Stimulated activated naive CD8-positive, alpha-beta T cell treated with anti-CD3 and anti-CD28 coated beads, Interleukin-15, Interleukin-2, amounts not matched to agents 100 ng/mL and 50 ng/mL, for 24 hours (primary cell): ENCODE measurements at regions not wholly inside any gene's neighbourhood (a gene's known extent, or its start where the extent isn't known, plus 50 kb on each side); places are given as distances from the start of the nearest gene placed in this dataset.
"Not testable (repeated sequence)": the region's sequence is repeated elsewhere in the genome, so short reads cannot be mapped to it uniquely, and the experiment has no call there.

Source experiments
- H3K27ac Mint-ChIP-seq: one replicate; pipeline ENCODE4 v1.8.0; 2021; ENCODE audit warnings: mild to moderate bottlenecking, mixed read lengths
- H3K27me3 Mint-ChIP-seq: one replicate; pipeline ENCODE4 v1.8.0; 2021; ENCODE audit warnings: mixed read lengths
- H3K36me3 Mint-ChIP-seq: one replicate; pipeline ENCODE4 v1.8.0; 2021; ENCODE audit warnings: low read depth, mixed read lengths
- H3K4me1 Mint-ChIP-seq: one replicate; pipeline ENCODE4 v1.8.0; 2021; ENCODE audit warnings: low read depth, mixed read lengths
- H3K4me3 Mint-ChIP-seq: one replicate; pipeline ENCODE4 v1.8.0; 2021; ENCODE audit warnings: mild to moderate bottlenecking, mixed read lengths
- H3K9me3 Mint-ChIP-seq: one replicate; pipeline ENCODE4 v1.8.0; 2021; ENCODE audit warnings: mixed read lengths

- Mint-ChIP-seq H3K27me3 (no peaks in the 10 kb centered on the region), H3K27ac (no peak overlapping the region), H3K4me1 (no peaks in the 10 kb centered on the region), H3K36me3 (no peaks in the 10 kb centered on the region), H3K9me3 (peaks cover 17% of the 10 kb centered on the region), H3K4me3 (no peak overlapping the region)
These were observed 1158.8 kb downstream of the AACS start for GRCh38 chr12:126224032-126224431.

- no peak overlapping the region for H3K27ac Mint-ChIP-seq
- H3K9me3 Mint-ChIP-seq, result peaks cover 10% of the 10 kb centered on the region
These were observed 1163.7 kb downstream of the AACS start for GRCh38 chr12:126228936-126229335.

GRCh38 chr12:126232711-126233110, 1167.5 kb downstream of the AACS start:
- Mint-ChIP-seq H3K27me3 (no peaks in the 10 kb centered on the region), H3K4me1 (no peaks in the 10 kb centered on the region), H3K27ac (no peak overlapping the region), H3K4me3 (no peak overlapping the region), H3K36me3 (no peaks in the 10 kb centered on the region), H3K9me3 (no peaks in the 10 kb centered on the region)

More at GRCh38 chr12:126228936-126229335, 1163.7 kb downstream of the AACS start:
- Mint-ChIP-seq H3K4me3 (no peak overlapping the region), H3K4me1 (no peaks in the 10 kb centered on the region), H3K36me3 (no peaks in the 10 kb centered on the region), H3K27me3 (no peaks in the 10 kb centered on the region)

- no peak overlapping the region for H3K4me3 Mint-ChIP-seq
- H3K4me1 Mint-ChIP-seq, result no peaks in the 10 kb centered on the region
- H3K27me3 Mint-ChIP-seq, result no peaks in the 10 kb centered on the region
- H3K27ac Mint-ChIP-seq, result no peak overlapping the region
- peaks cover 5% of the 10 kb centered on the region for H3K9me3 Mint-ChIP-seq
- no peaks in the 10 kb centered on the region for H3K36me3 Mint-ChIP-seq
These were observed 1168.4 kb downstream of the AACS start for GRCh38 chr12:126233625-126234024.

GRCh38 chr12:126243814-126244440, 1178.7 kb downstream of the AACS start:
- no peaks in the 10 kb centered on the region for H3K36me3 Mint-ChIP-seq
- H3K4me1 Mint-ChIP-seq, result no peaks in the 10 kb centered on the region
- no peak overlapping the region for H3K27ac Mint-ChIP-seq
- H3K27me3 Mint-ChIP-seq, result no peaks in the 10 kb centered on the region
- peaks cover 18% of the 10 kb centered on the region for H3K9me3 Mint-ChIP-seq
- H3K4me3 Mint-ChIP-seq, result no peak overlapping the region

GRCh38 chr12:126247936-126248335, 1182.7 kb downstream of the AACS start:
- Mint-ChIP-seq H3K4me3 (no peak overlapping the region), H3K9me3 (peaks cover 8% of the 10 kb centered on the region), H3K4me1 (no peaks in the 10 kb centered on the region), H3K36me3 (no peaks in the 10 kb centered on the region), H3K27ac (no peak overlapping the region), H3K27me3 (no peaks in the 10 kb centered on the region)

- no peaks in the 10 kb centered on the region for H3K4me1 Mint-ChIP-seq
- H3K9me3 Mint-ChIP-seq, result peaks cover 8% of the 10 kb centered on the region
- no peaks in the 10 kb centered on the region for H3K36me3 Mint-ChIP-seq
- no peak overlapping the region for H3K27ac Mint-ChIP-seq
- no peak overlapping the region for H3K4me3 Mint-ChIP-seq
- H3K27me3 Mint-ChIP-seq, result no peaks in the 10 kb centered on the region
These were observed 1183.7 kb downstream of the AACS start for GRCh38 chr12:126248871-126249403.

- Mint-ChIP-seq H3K27me3 (no peaks in the 10 kb centered on the region), H3K36me3 (no peaks in the 10 kb centered on the region), H3K9me3 (peaks cover 12% of the 10 kb centered on the region), H3K4me1 (no peaks in the 10 kb centered on the region), H3K27ac (no peak overlapping the region), H3K4me3 (no peak overlapping the region)
These were observed 1193.0 kb downstream of the AACS start for GRCh38 chr12:126258190-126258589.

- no peak overlapping the region for H3K4me3 Mint-ChIP-seq
- H3K36me3 Mint-ChIP-seq, result no peaks in the 10 kb centered on the region
- peaks cover 4% of the 10 kb centered on the region for H3K9me3 Mint-ChIP-seq
- H3K27me3 Mint-ChIP-seq, result no peaks in the 10 kb centered on the region
- H3K27ac Mint-ChIP-seq, result no peak overlapping the region
- no peaks in the 10 kb centered on the region for H3K4me1 Mint-ChIP-seq
These were observed 1197.6 kb downstream of the AACS start for GRCh38 chr12:126262829-126263228.

GRCh38 chr12:126268222-126268621, 1203.0 kb downstream of the AACS start:
- Mint-ChIP-seq H3K4me3 (no peak overlapping the region), H3K9me3 (peaks cover 11% of the 10 kb centered on the region), H3K27me3 (no peaks in the 10 kb centered on the region), H3K4me1 (no peaks in the 10 kb centered on the region), H3K36me3 (no peaks in the 10 kb centered on the region), H3K27ac (no peak overlapping the region)

- Mint-ChIP-seq H3K4me1 (no peaks in the 10 kb centered on the region), H3K9me3 (peaks cover 11% of the 10 kb centered on the region), H3K27me3 (no peaks in the 10 kb centered on the region), H3K36me3 (no peaks in the 10 kb centered on the region), H3K27ac (no peak overlapping the region), H3K4me3 (no peak overlapping the region)
These were observed 1205.9 kb downstream of the AACS start for GRCh38 chr12:126271159-126271558.

GRCh38 chr12:126282691-126283090, 1217.5 kb downstream of the AACS start:
- Mint-ChIP-seq H3K4me1 (no peaks in the 10 kb centered on the region), H3K27ac (no peak overlapping the region), H3K4me3 (no peak overlapping the region), H3K27me3 (no peaks in the 10 kb centered on the region), H3K36me3 (no peaks in the 10 kb centered on the region), H3K9me3 (peaks cover 11% of the 10 kb centered on the region)

GRCh38 chr12:126286203-126286602, 1221.0 kb downstream of the AACS start:
- Mint-ChIP-seq H3K9me3 (peaks cover 6% of the 10 kb centered on the region), H3K4me1 (no peaks in the 10 kb centered on the region), H3K27me3 (no peaks in the 10 kb centered on the region), H3K4me3 (no peak overlapping the region), H3K27ac (no peak overlapping the region), H3K36me3 (no peaks in the 10 kb centered on the region)

GRCh38 chr12:126290456-126290855, 1225.2 kb downstream of the AACS start:
- Mint-ChIP-seq H3K4me1 (no peaks in the 10 kb centered on the region), H3K27me3 (no peaks in the 10 kb centered on the region), H3K9me3 (peaks cover 23% of the 10 kb centered on the region), H3K36me3 (no peaks in the 10 kb centered on the region), H3K27ac (no peak overlapping the region), H3K4me3 (no peak overlapping the region)

GRCh38 chr12:126291987-126292386, 1226.8 kb downstream of the AACS start:
- not testable (repeated sequence) for H3K27me3 Mint-ChIP-seq, H3K4me1 Mint-ChIP-seq, H3K27ac Mint-ChIP-seq, H3K4me3 Mint-ChIP-seq, H3K36me3 Mint-ChIP-seq
- H3K9me3 Mint-ChIP-seq, result peaks cover 19% of the 10 kb centered on the region

GRCh38 chr12:126295652-126296051, 1230.4 kb downstream of the AACS start:
- Mint-ChIP-seq H3K9me3 (peaks cover 22% of the 10 kb centered on the region), H3K4me1 (no peaks in the 10 kb centered on the region), H3K27me3 (no peaks in the 10 kb centered on the region), H3K36me3 (no peaks in the 10 kb centered on the region), H3K4me3 (no peak overlapping the region), H3K27ac (no peak overlapping the region)
